GM04503 (cell line): ENCODE measurements at regions not wholly inside any gene's neighbourhood (a gene's known extent, or its start where the extent isn't known, plus 50 kb on each side); places are given as distances from the start of the nearest gene placed in this dataset.

Experiments used
- DNase-seq: peaks from one replicate; pipeline ENCODE4 v3.0.0-alpha.2; 2012; ENCODE audit warnings: low read depth

GRCh38 chr11:70742553-70743291 lies 344.4 kb downstream of the CTTN start:
- DNase-seq, result no peak

- DNase-seq, result no peak
These were observed 345.0 kb downstream of the CTTN start for GRCh38 chr11:70743329-70743728.

GRCh38 chr11:70743941-70744351 lies 345.6 kb downstream of the CTTN start:
- DNase-seq, result no peak

GRCh38 chr11:70744396-70745185 lies 346.3 kb downstream of the CTTN start:
- DNase-seq, result no peak

- DNase-seq, result no peak
These were observed 347.1 kb downstream of the CTTN start for GRCh38 chr11:70745451-70745850.

- no peak for DNase-seq
These were observed 347.6 kb downstream of the CTTN start for GRCh38 chr11:70745941-70746340.

- no peak for DNase-seq
These were observed 348.0 kb downstream of the CTTN start for GRCh38 chr11:70746351-70746750.

GRCh38 chr11:70747285-70747684 lies 349.0 kb downstream of the CTTN start:
- DNase-seq, result no peak

- no peak for DNase-seq
These were observed 349.6 kb downstream of the CTTN start for GRCh38 chr11:70747921-70748320.

GRCh38 chr11:70751142-70751734 lies 352.9 kb downstream of the CTTN start:
- no peak for DNase-seq

- DNase-seq, result no peak
These were observed 357.3 kb downstream of the CTTN start for GRCh38 chr11:70755410-70756158.

GRCh38 chr11:70756341-70756740 lies 358.0 kb downstream of the CTTN start:
- no peak for DNase-seq

- DNase-seq, result no peak
These were observed 358.4 kb downstream of the CTTN start for GRCh38 chr11:70756756-70757155.

- no peak for DNase-seq
These were observed 358.9 kb downstream of the CTTN start for GRCh38 chr11:70757241-70757640.

GRCh38 chr11:70758206-70758605 lies 359.9 kb downstream of the CTTN start:
- no peak for DNase-seq

- DNase-seq, result no peak
These were observed 361.5 kb downstream of the CTTN start for GRCh38 chr11:70759846-70760245.

- DNase-seq, result no peak
These were observed 362.2 kb downstream of the CTTN start for GRCh38 chr11:70760416-70761020.

GRCh38 chr11:70761094-70761907 lies 363.0 kb downstream of the CTTN start:
- DNase-seq, result no peak

GRCh38 chr11:70761908-70762337 lies 363.6 kb downstream of the CTTN start:
- no peak for DNase-seq

GRCh38 chr11:70762810-70763209 lies 364.5 kb downstream of the CTTN start:
- no peak for DNase-seq

- DNase-seq, result peak; percentile 13
These were observed 365.3 kb downstream of the CTTN start for GRCh38 chr11:70763606-70764005.
